T-helper 2 cell (primary cell): ENCODE measurements at regions not wholly inside any gene's neighbourhood (a gene's known extent, or its start where the extent isn't known, plus 50 kb on each side); places are given as distances from the start of the nearest gene placed in this dataset.
"Not testable (repeated sequence)": the region's sequence is repeated elsewhere in the genome, so short reads cannot be mapped to it uniquely, and the experiment has no call there.

Experiments used
- DNase-seq, 5 experiments: peaks; one replicate each; pipeline versions ENCODE4 v3.0.0 to v3.0.0-alpha.2; 2012 to 2022

GRCh38 chr13:44812818-44813217 is 176.5 kb downstream of the NUFIP1 start:
- DNase-seq: no peak

- peak in 1 of 5 experiments; percentile 9 for DNase-seq
These were observed 179.0 kb downstream of the NUFIP1 start for GRCh38 chr13:44810061-44810840.

- DNase-seq: no peak
These were observed 180.1 kb downstream of the NUFIP1 start for GRCh38 chr13:44809190-44809589.

GRCh38 chr13:44808185-44808584 is 181.1 kb downstream of the NUFIP1 start:
- DNase-seq: no peak

- no peak for DNase-seq
These were observed 181.7 kb downstream of the NUFIP1 start for GRCh38 chr13:44807449-44808034.

- no peak for DNase-seq
These were observed 182.4 kb downstream of the NUFIP1 start for GRCh38 chr13:44806826-44807225.

- DNase-seq: no peak
These were observed 183.7 kb downstream of the NUFIP1 start for GRCh38 chr13:44805585-44805984.

GRCh38 chr13:44803390-44803789 is 185.9 kb downstream of the NUFIP1 start:
- no peak for DNase-seq

- no peak for DNase-seq
These were observed 186.8 kb downstream of the NUFIP1 start for GRCh38 chr13:44802491-44802890.

GRCh38 chr13:44801990-44802389 is 187.3 kb downstream of the NUFIP1 start:
- DNase-seq: no peak

GRCh38 chr13:44800626-44801025 is 188.6 kb downstream of the NUFIP1 start:
- no peak for DNase-seq

GRCh38 chr13:44797685-44798084 is 191.6 kb downstream of the NUFIP1 start:
- DNase-seq: no peak

GRCh38 chr13:44796597-44797490 is 192.4 kb downstream of the NUFIP1 start:
- DNase-seq: no peak

- not testable (repeated sequence) for DNase-seq
These were observed 193.2 kb downstream of the NUFIP1 start for GRCh38 chr13:44796039-44796438.

GRCh38 chr13:44795176-44795575 is 194.1 kb downstream of the NUFIP1 start:
- DNase-seq: no peak

- no peak for DNase-seq
These were observed 197.2 kb downstream of the NUFIP1 start for GRCh38 chr13:44792096-44792495.

- DNase-seq: no peak
These were observed 199.0 kb downstream of the NUFIP1 start for GRCh38 chr13:44790289-44790688.

GRCh38 chr13:44787617-44788016 is 201.7 kb downstream of the NUFIP1 start:
- no peak for DNase-seq

GRCh38 chr13:44786756-44787155 is 202.5 kb downstream of the NUFIP1 start:
- no peak for DNase-seq

GRCh38 chr13:44785401-44785800 is 203.9 kb downstream of the NUFIP1 start:
- DNase-seq: no peak

GRCh38 chr13:44784708-44785080 is 204.6 kb downstream of the NUFIP1 start:
- no peak for DNase-seq

GRCh38 chr13:44783994-44784707 is 205.1 kb downstream of the NUFIP1 start:
- DNase-seq: no peak
